Rectal smooth muscle tissue (tissue), 1 donor: ENCODE measurements at regions not wholly inside any gene's neighbourhood (a gene's known extent, or its start where the extent isn't known, plus 50 kb on each side); places are given as distances from the start of the nearest gene placed in this dataset.

Source experiments
- H3K27ac ChIP-seq: one replicate; pipeline ENCODE4 v1.7.0; 2013; ENCODE audit warnings: low read depth, low read length, inconsistent platforms
- H3K27me3 ChIP-seq: one replicate; pipeline ENCODE4 v1.7.0; 2013; ENCODE audit warnings: low read length; ENCODE audit not compliant: control insufficient read depth, insufficient read depth
- H3K36me3 ChIP-seq: one replicate; pipeline ENCODE4 v1.7.0; 2013; ENCODE audit warnings: low read length; ENCODE audit not compliant: control insufficient read depth, insufficient read depth
- H3K4me1 ChIP-seq: one replicate; pipeline ENCODE4 v1.7.0; 2013; ENCODE audit warnings: low read length; ENCODE audit not compliant: control insufficient read depth, insufficient read depth
- H3K4me3 ChIP-seq: one replicate; pipeline ENCODE4 v1.7.0; 2013; ENCODE audit warnings: low read length
- H3K9ac ChIP-seq: one replicate; pipeline ENCODE4 v1.7.0; 2013; ENCODE audit warnings: low read length

DNA sequence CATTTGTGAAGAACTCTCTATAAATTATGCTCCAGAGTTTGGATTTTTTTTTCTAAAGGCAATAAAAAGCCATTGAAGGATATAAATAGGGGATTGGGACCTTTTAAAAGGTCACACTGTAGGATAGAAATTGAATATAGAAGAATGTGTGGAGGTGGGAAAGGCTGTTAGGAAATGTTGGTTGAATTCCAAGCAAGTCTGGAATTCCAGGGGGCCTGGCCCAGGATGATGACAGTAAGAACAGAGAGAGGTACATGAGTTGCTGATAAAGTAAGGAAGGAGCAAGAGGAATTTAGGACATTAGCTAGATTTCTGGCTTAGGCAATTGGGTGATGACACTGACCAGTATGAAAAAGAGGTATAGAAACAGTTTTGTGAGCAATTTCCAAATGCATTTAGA is 95.4 kb upstream of the USP38 start:
- no peaks in the 10 kb centered on the region for H3K27me3 ChIP-seq
- no peak overlapping the region for H3K4me3 ChIP-seq
- H3K27ac ChIP-seq = no peak overlapping the region
- no peaks in the 10 kb centered on the region for H3K4me1 ChIP-seq
- H3K36me3 ChIP-seq = no peaks in the 10 kb centered on the region
- no peak overlapping the region for H3K9ac ChIP-seq

DNA sequence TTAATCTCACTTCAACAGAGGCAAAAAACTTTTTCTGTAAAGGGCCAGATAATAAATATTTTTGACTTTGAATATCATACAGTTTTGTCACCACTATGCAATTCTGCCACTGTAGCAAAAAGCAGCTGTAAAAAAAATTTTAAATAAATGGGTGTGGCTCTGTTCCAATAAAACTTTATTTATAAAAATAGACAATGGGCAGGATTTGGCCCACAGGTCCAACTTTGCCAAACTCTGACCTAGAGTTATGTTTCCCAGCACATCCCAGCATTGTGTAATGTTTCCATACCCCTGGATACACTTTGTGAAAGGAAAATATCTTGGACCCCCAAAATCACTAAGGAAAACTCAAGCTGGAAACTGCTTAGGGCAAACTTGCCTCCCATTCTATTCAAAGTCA is 94.9 kb upstream of the USP38 start:
- no peaks in the 10 kb centered on the region for H3K36me3 ChIP-seq
- no peaks in the 10 kb centered on the region for H3K4me1 ChIP-seq
- no peak overlapping the region for H3K4me3 ChIP-seq
- no peak overlapping the region for H3K27ac ChIP-seq
- H3K9ac ChIP-seq = no peak overlapping the region
- H3K27me3 ChIP-seq = no peaks in the 10 kb centered on the region

- Histone ChIP-seq H3K9ac (no peak overlapping the region), H3K27ac (no peak overlapping the region), H3K27me3 (no peaks in the 10 kb centered on the region), H3K36me3 (no peaks in the 10 kb centered on the region), H3K4me3 (no peak overlapping the region), H3K4me1 (no peaks in the 10 kb centered on the region)
Observed at GRCh38 chr4:143091862-143092261, 92.9 kb upstream of the USP38 start.

DNA sequence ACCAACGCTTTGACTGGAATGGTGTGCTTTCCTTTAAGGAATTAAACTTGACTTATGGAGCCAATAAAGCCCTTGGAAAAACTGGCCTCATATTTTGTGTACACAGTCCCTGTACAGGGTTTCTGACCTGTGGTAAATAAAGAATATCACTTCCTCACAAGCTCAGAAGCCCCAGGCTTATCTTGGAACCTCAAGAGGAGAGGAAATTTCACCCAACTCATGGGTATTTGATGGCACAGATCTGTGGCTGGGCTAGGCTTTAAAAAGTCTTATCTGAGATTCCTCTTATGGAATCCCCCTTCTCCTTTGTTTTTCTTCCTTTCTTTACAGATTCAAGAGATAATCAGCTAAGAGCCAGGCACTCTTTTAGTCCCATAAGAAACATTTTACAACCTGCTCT is 89.3 kb upstream of the USP38 start:
- H3K27ac ChIP-seq = no peak overlapping the region

GRCh38 chr4:143097751-143098150 is 87.0 kb upstream of the USP38 start:
- Histone ChIP-seq H3K4me1 (no peaks in the 10 kb centered on the region), H3K27me3 (no peaks in the 10 kb centered on the region), H3K27ac (no peak overlapping the region)

More for the DNA sequence above, 89.3 kb upstream of the USP38 start:
- no peak overlapping the region for H3K4me3 ChIP-seq
- no peaks in the 10 kb centered on the region for H3K27me3 ChIP-seq
- no peaks in the 10 kb centered on the region for H3K4me1 ChIP-seq
- no peaks in the 10 kb centered on the region for H3K36me3 ChIP-seq
- H3K9ac ChIP-seq = no peak overlapping the region

GRCh38 chr4:143099693-143100092 is 85.0 kb upstream of the USP38 start:
- H3K27me3 ChIP-seq = no peaks in the 10 kb centered on the region
- H3K4me3 ChIP-seq = no peak overlapping the region
- H3K9ac ChIP-seq = no peak overlapping the region
- no peaks in the 10 kb centered on the region for H3K4me1 ChIP-seq
- H3K36me3 ChIP-seq = no peaks in the 10 kb centered on the region
- no peak overlapping the region for H3K27ac ChIP-seq

More at GRCh38 chr4:143097751-143098150, 87.0 kb upstream of the USP38 start:
- Histone ChIP-seq H3K9ac (no peak overlapping the region), H3K36me3 (no peaks in the 10 kb centered on the region), H3K4me3 (no peak overlapping the region)

- no peaks in the 10 kb centered on the region for H3K27me3 ChIP-seq
- H3K9ac ChIP-seq = no peak overlapping the region
- no peak overlapping the region for H3K27ac ChIP-seq
- no peaks in the 10 kb centered on the region for H3K4me1 ChIP-seq
- H3K36me3 ChIP-seq = no peaks in the 10 kb centered on the region
- H3K4me3 ChIP-seq = no peak overlapping the region
Observed at GRCh38 chr4:143109376-143109775, 75.3 kb upstream of the USP38 start.

DNA sequence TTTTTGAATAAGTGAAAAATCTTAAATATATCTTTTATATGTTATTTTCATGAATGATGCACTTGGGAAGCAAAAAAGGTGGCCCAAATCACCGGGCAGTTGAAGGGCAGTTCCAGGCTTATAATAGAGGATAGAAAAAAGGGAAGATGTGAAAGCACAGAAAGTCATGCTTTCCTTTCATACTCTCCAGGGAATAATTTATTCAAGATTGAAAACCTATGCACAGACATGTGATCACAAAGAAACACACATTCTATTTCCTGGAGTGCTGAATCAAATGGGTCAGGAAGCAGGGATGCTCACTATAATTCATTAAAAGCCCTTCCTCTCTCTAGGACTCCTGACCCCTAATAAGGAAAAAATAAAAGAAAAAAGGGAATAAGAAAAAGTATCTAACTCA is 66.1 kb upstream of the USP38 start:
- Histone ChIP-seq H3K4me1 (no peaks in the 10 kb centered on the region), H3K27ac (no peak overlapping the region), H3K4me3 (no peak overlapping the region), H3K27me3 (no peaks in the 10 kb centered on the region), H3K36me3 (no peaks in the 10 kb centered on the region), H3K9ac (no peak overlapping the region)

DNA sequence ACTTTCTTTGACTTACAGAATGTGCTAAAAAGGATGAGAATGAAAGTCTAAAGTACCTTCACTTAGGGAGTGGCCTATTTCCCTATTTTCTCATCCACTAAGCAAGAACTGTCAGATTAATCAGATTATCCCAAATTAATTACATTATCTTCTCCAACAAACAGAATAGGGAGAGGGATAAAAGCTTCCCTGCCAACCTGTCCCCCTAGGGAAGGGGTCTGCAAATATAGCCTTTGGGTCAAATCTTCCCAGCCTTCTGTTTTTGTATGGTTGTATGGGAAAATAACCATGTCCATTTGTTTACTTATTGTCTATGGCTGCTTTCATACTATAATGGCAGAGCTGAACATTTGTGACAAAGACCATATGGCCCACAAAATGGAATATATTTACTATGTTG is 57.1 kb upstream of the USP38 start:
- no peak overlapping the region for H3K4me3 ChIP-seq
- no peaks in the 10 kb centered on the region for H3K4me1 ChIP-seq
- H3K27me3 ChIP-seq = no peaks in the 10 kb centered on the region
- no peak overlapping the region for H3K27ac ChIP-seq
- H3K9ac ChIP-seq = no peak overlapping the region
- H3K36me3 ChIP-seq = no peaks in the 10 kb centered on the region

- Histone ChIP-seq H3K9ac (no peak overlapping the region), H3K4me1 (no peaks in the 10 kb centered on the region), H3K36me3 (no peaks in the 10 kb centered on the region), H3K27me3 (no peaks in the 10 kb centered on the region), H3K27ac (no peak overlapping the region), H3K4me3 (no peak overlapping the region)
Observed at GRCh38 chr4:143133977-143134376, 50.7 kb upstream of the USP38 start.
